Astrocyte (in vitro differentiated cells and primary cell): ENCODE measurements at regions not wholly inside any gene's neighbourhood (a gene's known extent, or its start where the extent isn't known, plus 50 kb on each side); places are given as distances from the start of the nearest gene placed in this dataset.

Source experiments
- EZH2 ChIP-seq: IDR thresholded peaks from 2 replicates; pipeline ENCODE4 v1.6.1; 2012; ENCODE audit warnings: mild to moderate bottlenecking, low read length, inconsistent platforms; ENCODE audit not compliant: insufficient read depth
- TF ChIP-seq, protein P1 (sequence below): IDR thresholded peaks from 2 replicates; pipeline ENCODE4 v1.5.1; 2011; ENCODE audit warnings: low read depth, mild to moderate bottlenecking, inconsistent platforms, low read length, moderate library complexity; ENCODE audit not compliant: insufficient read depth

DNA sequence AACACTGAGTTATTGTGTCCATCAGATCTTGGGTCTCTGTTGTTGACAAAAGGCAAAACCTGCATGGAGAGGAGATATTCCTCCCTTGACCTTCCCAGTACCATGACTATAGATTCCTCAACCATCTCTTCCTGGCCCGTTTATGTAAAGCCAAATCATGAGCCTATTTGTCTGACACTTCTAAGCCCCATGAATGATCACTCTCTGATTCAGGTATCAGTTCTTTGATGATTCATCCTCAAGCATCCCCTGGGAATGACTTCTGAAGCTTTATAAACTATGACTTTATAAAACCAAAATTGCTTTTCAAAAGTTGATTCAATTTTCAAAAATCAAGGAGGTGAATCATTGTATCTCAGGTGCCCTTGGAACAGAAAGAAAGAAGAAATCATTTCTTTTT is 78.7 kb upstream of the LOC128125822 start:
- TF ChIP-seq, protein P1, sequence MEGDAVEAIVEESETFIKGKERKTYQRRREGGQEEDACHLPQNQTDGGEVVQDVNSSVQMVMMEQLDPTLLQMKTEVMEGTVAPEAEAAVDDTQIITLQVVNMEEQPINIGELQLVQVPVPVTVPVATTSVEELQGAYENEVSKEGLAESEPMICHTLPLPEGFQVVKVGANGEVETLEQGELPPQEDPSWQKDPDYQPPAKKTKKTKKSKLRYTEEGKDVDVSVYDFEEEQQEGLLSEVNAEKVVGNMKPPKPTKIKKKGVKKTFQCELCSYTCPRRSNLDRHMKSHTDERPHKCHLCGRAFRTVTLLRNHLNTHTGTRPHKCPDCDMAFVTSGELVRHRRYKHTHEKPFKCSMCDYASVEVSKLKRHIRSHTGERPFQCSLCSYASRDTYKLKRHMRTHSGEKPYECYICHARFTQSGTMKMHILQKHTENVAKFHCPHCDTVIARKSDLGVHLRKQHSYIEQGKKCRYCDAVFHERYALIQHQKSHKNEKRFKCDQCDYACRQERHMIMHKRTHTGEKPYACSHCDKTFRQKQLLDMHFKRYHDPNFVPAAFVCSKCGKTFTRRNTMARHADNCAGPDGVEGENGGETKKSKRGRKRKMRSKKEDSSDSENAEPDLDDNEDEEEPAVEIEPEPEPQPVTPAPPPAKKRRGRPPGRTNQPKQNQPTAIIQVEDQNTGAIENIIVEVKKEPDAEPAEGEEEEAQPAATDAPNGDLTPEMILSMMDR = no peak
- TF ChIP-seq EZH2 = no peak
